Mesodermal cell (in vitro differentiated cells): ENCODE measurements at regions not wholly inside any gene's neighbourhood (a gene's known extent, or its start where the extent isn't known, plus 50 kb on each side); places are given as distances from the start of the nearest gene placed in this dataset.

Source experiments
- H3K27ac ChIP-seq: 2 replicates; pipeline ENCODE4 v1.7.0; 2013; ENCODE audit warnings: mild to moderate bottlenecking, low read depth, low read length, moderate library complexity; ENCODE audit not compliant: severe bottlenecking
- H3K36me3 ChIP-seq: 2 replicates; pipeline ENCODE4 v1.7.1; 2013; ENCODE audit warnings: mild to moderate bottlenecking, low read length, moderate library complexity; ENCODE audit not compliant: control insufficient read depth, insufficient read depth
- H3K4me1 ChIP-seq: one replicate; pipeline ENCODE4 v1.7.1; 2013; ENCODE audit warnings: mild to moderate bottlenecking, low read length; ENCODE audit not compliant: insufficient read depth, control insufficient read depth, poor library complexity, severe bottlenecking
- H3K4me3 ChIP-seq: 2 replicates; pipeline ENCODE4 v1.7.0; 2013; ENCODE audit warnings: low read length, control low read depth, mild to moderate bottlenecking; ENCODE audit not compliant: insufficient read depth, poor library complexity, severe bottlenecking; ENCODE audit errors: extremely low read depth
- H3K9me3 ChIP-seq: 2 replicates; pipeline ENCODE4 v1.7.1; 2013; ENCODE audit warnings: mild to moderate bottlenecking, low read length, moderate library complexity; ENCODE audit not compliant: control insufficient read depth
- WGBS, 2 experiments: methylation state at CpG; one replicate each; pipeline ENCODE4 v1.1.5; 2013; ENCODE audit warnings: missing lambda C conversion rate in 2 of 2; ENCODE audit not compliant: insufficient coverage in 2 of 2; 5-methylcytosine and 5-hydroxymethylcytosine counted together

GRCh38 chr15:35657679-35658311 is 111.8 kb upstream of the DPH6 start:
- H3K9me3 ChIP-seq: no peaks in the 10 kb centered on the region
- no peaks in the 10 kb centered on the region for H3K4me1 ChIP-seq
- no peak overlapping the region for H3K27ac ChIP-seq
- H3K36me3 ChIP-seq: no peaks in the 10 kb centered on the region
- H3K4me3 ChIP-seq: no peak overlapping the region
- WGBS, 2 experiments: 70 to 80% methylated on average over 1 to 2 of the region's 4 CpGs

GRCh38 chr15:35663956-35664355 is 118.0 kb upstream of the DPH6 start:
- no peak overlapping the region for H3K27ac ChIP-seq
- no peaks in the 10 kb centered on the region for H3K9me3 ChIP-seq
- no peaks in the 10 kb centered on the region for H3K36me3 ChIP-seq
- 93% methylated on average over 2 of the region's 2 CpGs for WGBS, 2 experiments
- peaks cover 4% of the 10 kb centered on the region for H3K4me1 ChIP-seq
- no peak overlapping the region for H3K4me3 ChIP-seq

GRCh38 chr15:35665896-35666536 is 120.1 kb upstream of the DPH6 start:
- H3K27ac ChIP-seq: no peak overlapping the region
- H3K4me1 ChIP-seq: peaks cover 6% of the 10 kb centered on the region
- no peaks in the 10 kb centered on the region for H3K9me3 ChIP-seq
- H3K36me3 ChIP-seq: no peaks in the 10 kb centered on the region
- no peak overlapping the region for H3K4me3 ChIP-seq
- WGBS, 2 experiments: 97 to 100% methylated on average over 6 to 7 of the region's 9 CpGs

GRCh38 chr15:35667908-35668307 is 121.9 kb upstream of the DPH6 start:
- no peak overlapping the region for H3K4me3 ChIP-seq
- H3K36me3 ChIP-seq: no peaks in the 10 kb centered on the region
- H3K9me3 ChIP-seq: no peaks in the 10 kb centered on the region
- H3K27ac ChIP-seq: no peak overlapping the region
- no CpG with 5 or more reads among the region's 1 CpG for WGBS, 2 experiments
- peaks cover 6% of the 10 kb centered on the region for H3K4me1 ChIP-seq

- H3K36me3 ChIP-seq: no peaks in the 10 kb centered on the region
- no peak overlapping the region for H3K4me3 ChIP-seq
- 50 to 100% methylated on average over 1 to 2 of the region's 3 CpGs for WGBS, 2 experiments
- H3K27ac ChIP-seq: no peak overlapping the region
- peaks cover 10% of the 10 kb centered on the region for H3K4me1 ChIP-seq
- no peaks in the 10 kb centered on the region for H3K9me3 ChIP-seq
These were observed 123.1 kb upstream of the DPH6 start for GRCh38 chr15:35669021-35669420.

- WGBS, 2 experiments: 87 to 100% methylated on average over 2 to 4 of the region's 5 CpGs
- Histone ChIP-seq H3K27ac (no peak overlapping the region), H3K4me1 (peaks cover 10% of the 10 kb centered on the region)
These were observed 123.6 kb upstream of the DPH6 start for GRCh38 chr15:35669432-35670045.

GRCh38 chr15:35671197-35671596 is 125.2 kb upstream of the DPH6 start:
- Histone ChIP-seq H3K4me1 (peaks cover 10% of the 10 kb centered on the region), H3K9me3 (no peaks in the 10 kb centered on the region), H3K36me3 (no peaks in the 10 kb centered on the region), H3K27ac (no peak overlapping the region), H3K4me3 (no peak overlapping the region)

More at GRCh38 chr15:35669432-35670045, 123.6 kb upstream of the DPH6 start:
- H3K4me3 ChIP-seq: no peak overlapping the region
- H3K9me3 ChIP-seq: no peaks in the 10 kb centered on the region
- H3K36me3 ChIP-seq: no peaks in the 10 kb centered on the region

- WGBS, 2 experiments: 100% methylated on average over 1 of the region's 1 CpG; no CpG with 5 or more reads in 1 of the 2 experiments
- Histone ChIP-seq H3K36me3 (no peaks in the 10 kb centered on the region), H3K4me3 (no peak overlapping the region), H3K4me1 (peaks cover 10% of the 10 kb centered on the region), H3K9me3 (no peaks in the 10 kb centered on the region), H3K27ac (no peak overlapping the region)
These were observed 126.0 kb upstream of the DPH6 start for GRCh38 chr15:35671981-35672380.

GRCh38 chr15:35673093-35673684 is 127.2 kb upstream of the DPH6 start:
- H3K4me3 ChIP-seq: no peak overlapping the region
- WGBS, 2 experiments: 81 to 87% methylated on average over 6 to 8 of the region's 9 CpGs
- H3K27ac ChIP-seq: peak overlapping the region; percentile 46
- H3K4me1 ChIP-seq: peaks cover 10% of the 10 kb centered on the region
- H3K36me3 ChIP-seq: no peaks in the 10 kb centered on the region
- no peaks in the 10 kb centered on the region for H3K9me3 ChIP-seq

GRCh38 chr15:35674873-35675781 is 129.2 kb upstream of the DPH6 start:
- Histone ChIP-seq H3K9me3 (no peaks in the 10 kb centered on the region), H3K4me3 (no peak overlapping the region), H3K27ac (peak overlapping the region; percentile 46), H3K4me1 (peaks cover 4% of the 10 kb centered on the region), H3K36me3 (no peaks in the 10 kb centered on the region)
- 91 to 100% methylated on average over 4 of the region's 8 CpGs for WGBS, 2 experiments
